SK-N-SH (cell line): ENCODE measurements at regions not wholly inside any gene's neighbourhood (a gene's known extent, or its start where the extent isn't known, plus 50 kb on each side); places are given as distances from the start of the nearest gene placed in this dataset.

Source experiments
- CTCF ChIA-PET: fragments of 300-600, 350-600 bp; formaldehyde crosslinking; extraction: SDS; loops from one replicate; lab custom pipeline; 2021; lab: Yijun Ruan, JAX
- POLR2A ChIA-PET: fragments of 350-600 bp; sonication (Branson Sonifier 250); formaldehyde crosslinking; extraction: SDS; loops from one replicate; lab custom pipeline; 2020; ENCODE audit warnings: antibody characterized with exemption, inconsistent platforms; lab: Yijun Ruan, JAX
- DNase-seq: peaks from one replicate; pipeline ENCODE4 v3.0.0; 2012
- H2AFZ ChIP-seq: fragments of 200-600 bp; sonication (generic); 2 replicates; pipeline ENCODE4 v1.8.1; 2016; ENCODE audit warnings: antibody characterized with exemption, mild to moderate bottlenecking, low read depth
- H3F3A ChIP-seq: fragments of 200-600 bp; sonication (generic); replicated peaks from 2 replicates; pipeline ENCODE3; 2016; ENCODE audit warnings: antibody characterized with exemption, mild to moderate bottlenecking; ENCODE audit not compliant: insufficient read depth
- H3K27ac ChIP-seq, 2 experiments: fragments of 200-500 bp in 1 of 2; fragments of 200-600 bp in 1 of 2; sonication (Bioruptor generic) in 1 of 2; sonication (generic), shearing (Covaris generic) in 1 of 2; 2 replicates each; pipeline versions ENCODE4 v1.5.1 to v1.6.1; 2014 to 2016; ENCODE audit warnings: low read depth in 2 of 2, inconsistent platforms in 1 of 2, low read length in 1 of 2, mild to moderate bottlenecking in 1 of 2, mixed read lengths in 1 of 2
- H3K27me3 ChIP-seq: fragments of 200-600 bp; sonication (generic), shearing (Covaris generic); 2 replicates; pipeline ENCODE4 v1.6.1; 2016; ENCODE audit warnings: mixed run types; ENCODE audit not compliant: insufficient read depth
- H3K36me3 ChIP-seq, 2 experiments: fragments of 200-500 bp in 1 of 2; fragments of 200-600 bp in 1 of 2; sonication (Bioruptor generic) in 1 of 2; sonication (generic) in 1 of 2; replicated peaks in 1 of 2; 2 replicates each; pipeline versions ENCODE3 to v1.5.1; 2014 to 2016; ENCODE audit warnings: low read length in 1 of 2, mild to moderate bottlenecking in 1 of 2; ENCODE audit not compliant: insufficient read depth in 2 of 2, control insufficient read depth in 1 of 2
- H3K4me1 ChIP-seq, 2 experiments: fragments of 200-500 bp in 1 of 2; fragments of 200-600 bp in 1 of 2; sonication (Bioruptor generic) in 1 of 2; sonication (generic), shearing (Covaris generic) in 1 of 2; 2 replicates each; pipeline versions ENCODE4 v1.5.1 to v1.6.1; 2014 to 2016; ENCODE audit warnings: low read depth in 1 of 2, low read length in 1 of 2, mixed run types in 1 of 2; ENCODE audit not compliant: insufficient read depth in 2 of 2, control insufficient read depth in 1 of 2
- H3K4me2 ChIP-seq: fragments of 200-600 bp; sonication (generic), shearing (Covaris generic); 2 replicates; pipeline ENCODE4 v1.6.1; 2017; ENCODE audit warnings: mixed run types
- H3K4me3 ChIP-seq, 2 experiments: fragments of 200-500 bp in 1 of 2; fragments of 200-600 bp in 1 of 2; sonication (Bioruptor generic) in 1 of 2; sonication (generic), shearing (Covaris generic) in 1 of 2; 2 replicates each; pipeline versions ENCODE4 v1.5.1 to v1.8.1; 2014 to 2016; ENCODE audit warnings: low read depth in 2 of 2, inconsistent platforms in 1 of 2, low read length in 1 of 2, mild to moderate bottlenecking in 1 of 2, mixed read lengths in 1 of 2, moderate library complexity in 1 of 2
- H3K79me2 ChIP-seq: fragments of 200-600 bp; sonication (generic); 2 replicates; pipeline ENCODE4 v1.8.1; 2017; ENCODE audit warnings: mild to moderate bottlenecking; ENCODE audit not compliant: insufficient read depth
- H3K9ac ChIP-seq: fragments of 200-600 bp; sonication (generic); 2 replicates; pipeline ENCODE4 v1.6.1; 2017; ENCODE audit warnings: mixed run types
- H3K9me2 ChIP-seq: fragments of 200-600 bp; sonication (generic); 2 replicates; pipeline ENCODE4 v1.6.1; 2017; ENCODE audit warnings: mixed run types
- H3K9me3 ChIP-seq: fragments of 200-600 bp; sonication (generic); 2 replicates; pipeline ENCODE4 v1.6.1; 2017; ENCODE audit warnings: mixed run types, mild to moderate bottlenecking, moderate library complexity
- H4K20me1 ChIP-seq: fragments of 200-600 bp; sonication (generic); 2 replicates; pipeline ENCODE4 v1.6.1; 2017; ENCODE audit warnings: mild to moderate bottlenecking, mixed run types; ENCODE audit not compliant: insufficient read depth
- CHD2 ChIP-seq: fragments of 150-350 bp; IDR thresholded peaks from 2 replicates; pipeline ENCODE4 v1.6.1; 2018; ENCODE audit warnings: low read length; ENCODE audit not compliant: partially characterized antibody
- CTCF ChIP-seq: fragments of 200-600 bp; sonication (generic); IDR thresholded peaks from 2 replicates; pipeline ENCODE4 v1.6.1; 2017; ENCODE audit warnings: antibody characterized with exemption, mild to moderate bottlenecking, moderate library complexity
- EZH2phosphoT487 ChIP-seq: fragments of 200-600 bp; sonication (generic); IDR thresholded peaks from 2 replicates; pipeline ENCODE4 v1.6.1; 2017; ENCODE audit warnings: low read depth, mixed run types, mild to moderate bottlenecking, antibody characterized with exemption, moderate library complexity, borderline replicate concordance
- FOSL2 ChIP-seq: IDR thresholded peaks from 2 replicates; pipeline ENCODE4 v1.4.0; 2012; ENCODE audit warnings: low read depth, mild to moderate bottlenecking, moderate library complexity, borderline replicate concordance
- FOXJ3 ChIP-seq: sonication (generic); formaldehyde crosslinking; IDR thresholded peaks from 2 replicates; pipeline ENCODE4 v1.5.1; 2020; ENCODE audit warnings: mild to moderate bottlenecking, missing genetic modification reagents
- FOXM1 ChIP-seq: IDR thresholded peaks from 2 replicates; pipeline ENCODE4 v1.4.0; 2012; ENCODE audit warnings: low read depth, mild to moderate bottlenecking
- GABPA ChIP-seq: IDR thresholded peaks from 2 replicates; pipeline ENCODE4 v1.4.0; 2012; ENCODE audit warnings: low read depth, mild to moderate bottlenecking
- GATA2 ChIP-seq: sonication (generic); formaldehyde crosslinking; IDR thresholded peaks from 2 replicates; pipeline ENCODE4 v1.5.0; 2020; ENCODE audit warnings: mild to moderate bottlenecking, missing genetic modification reagents
- IRF3 ChIP-seq: fragments of 150-350 bp; IDR thresholded peaks from 2 replicates; pipeline ENCODE4 v1.6.1; 2016; ENCODE audit warnings: mild to moderate bottlenecking, low read depth, low read length
- JUND ChIP-seq: IDR thresholded peaks from 2 replicates; pipeline ENCODE4 v1.4.0; 2012
- MEF2A ChIP-seq: IDR thresholded peaks from 2 replicates; pipeline ENCODE4 v1.4.0; 2012; ENCODE audit warnings: low read depth, borderline replicate concordance
- MXI1 ChIP-seq: IDR thresholded peaks from 2 replicates; pipeline ENCODE4 v1.6.1; 2012; ENCODE audit warnings: mild to moderate bottlenecking, low read depth, low read length, improper control_type of control experiment
- NFIC ChIP-seq: IDR thresholded peaks from 2 replicates; pipeline ENCODE4 v1.4.0; 2012; ENCODE audit warnings: borderline replicate concordance
- NRF1 ChIP-seq: IDR thresholded peaks from 2 replicates; pipeline ENCODE4 v1.6.1; 2012; ENCODE audit warnings: low read depth, mild to moderate bottlenecking, low read length
- POLR2AphosphoS5 ChIP-seq: IDR thresholded peaks from 2 replicates; pipeline ENCODE4 v1.6.1; 2012; ENCODE audit warnings: low read depth, low read length
- RAD21 ChIP-seq: IDR thresholded peaks from 2 replicates; pipeline ENCODE4 v1.6.1; 2012; ENCODE audit warnings: mild to moderate bottlenecking, low read length
- RCOR1 ChIP-seq: fragments of 150-350 bp; IDR thresholded peaks from 2 replicates; pipeline ENCODE4 v1.6.1; 2017; ENCODE audit warnings: antibody characterized with exemption, low read length
- REST ChIP-seq: IDR thresholded peaks from 2 replicates; pipeline ENCODE4 v1.6.1; 2012; ENCODE audit warnings: mild to moderate bottlenecking, low read depth, low read length, moderate library complexity
- SIN3A ChIP-seq: IDR thresholded peaks from 2 replicates; pipeline ENCODE4 v1.6.1; 2012; ENCODE audit warnings: low read depth, mild to moderate bottlenecking, low read length, moderate library complexity, borderline replicate concordance
- TAF1 ChIP-seq: IDR thresholded peaks from 2 replicates; pipeline ENCODE4 v1.6.1; 2012; ENCODE audit warnings: low read depth, mild to moderate bottlenecking, low read length, moderate library complexity, borderline replicate concordance
- TCF12 ChIP-seq: IDR thresholded peaks from 2 replicates; pipeline ENCODE4 v1.4.0; 2012
- YY1 ChIP-seq: IDR thresholded peaks from 2 replicates; pipeline ENCODE4 v1.4.0; 2012; ENCODE audit warnings: low read depth, mild to moderate bottlenecking
- ZBTB33 ChIP-seq: IDR thresholded peaks from 2 replicates; pipeline ENCODE4 v1.4.0; 2012; ENCODE audit warnings: low read depth, borderline replicate concordance
- WGBS: methylation state at CpG from one replicate; pipeline ENCODE4 v1.1.6; 2017; ENCODE audit warnings: low lambda C conversion rate; 5-methylcytosine and 5-hydroxymethylcytosine counted together
- TF ChIP-seq, protein P1 (sequence below): IDR thresholded peaks from 2 replicates; pipeline ENCODE4 v1.4.0; 2012; ENCODE audit warnings: low read depth
- TF ChIP-seq, protein P2 (sequence below): IDR thresholded peaks from 2 replicates; pipeline ENCODE4 v1.4.0; 2012; ENCODE audit warnings: low read depth, borderline replicate concordance

DNA sequence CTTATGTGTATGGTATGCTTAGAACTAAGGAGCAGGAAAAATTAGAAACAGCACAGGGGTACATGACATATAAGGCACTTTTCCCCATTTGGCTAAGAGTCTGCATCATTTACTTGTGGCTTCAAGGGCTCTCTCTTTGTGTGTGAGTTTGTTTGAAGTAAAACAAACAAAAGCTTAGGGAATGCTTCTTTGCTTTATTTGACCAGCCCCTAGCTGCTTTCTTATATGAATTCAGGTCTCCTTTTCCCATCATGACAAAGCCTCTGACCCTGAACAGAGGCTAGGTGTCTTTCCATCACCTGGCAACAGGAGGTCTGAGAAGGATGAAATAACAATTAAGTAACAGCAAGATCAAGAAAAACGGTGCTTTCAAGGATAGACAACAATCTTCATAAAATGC is 643.8 kb upstream of the ADGRL2 start (continued):
- TF ChIP-seq NFIC, result no peak

DNA sequence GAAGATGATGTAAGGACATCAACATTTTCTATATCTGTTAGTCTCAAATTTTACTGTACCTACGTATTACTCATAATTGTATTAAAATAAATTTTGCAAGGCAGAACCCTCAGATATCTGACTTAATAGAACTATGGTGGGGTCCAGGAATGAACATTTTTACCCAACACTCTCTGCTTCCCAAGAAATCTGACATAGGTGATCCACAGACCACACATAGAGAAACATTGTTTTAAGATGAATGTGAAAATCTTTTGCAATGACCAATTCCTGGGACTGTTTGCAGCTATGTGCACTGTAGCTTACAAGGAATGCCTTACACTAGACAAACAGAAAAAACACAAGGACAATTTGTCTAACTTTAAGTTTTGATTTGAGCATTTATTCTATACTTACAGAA is 645.6 kb upstream of the ADGRL2 start:
- Histone ChIP-seq H2AFZ (no peak overlapping the region), H3K9me3 (no peaks in the 10 kb centered on the region), H3K9me2 (no peaks in the 10 kb centered on the region), H4K20me1 (no peaks in the 10 kb centered on the region), H3K4me3 (no peak overlapping the region), H3K4me1 (peaks cover 0 to 2% of the 10 kb centered on the region in 2 experiments; a peak in 2 of 4 replicates), H3K36me3 (no peaks in the 10 kb centered on the region), H3F3A (peaks cover 10% of the 10 kb centered on the region), H3K27ac (peak overlapping the region in 1 of 2 experiments; percentile 54; a peak in 2 of 4 replicates), H3K27me3 (no peaks in the 10 kb centered on the region), H3K4me2 (no peak overlapping the region), H3K9ac (no peak overlapping the region), H3K79me2 (no peaks in the 10 kb centered on the region)
- no peak for DNase-seq
- ChIA-PET CTCF (interaction anchor here (0.9 kb wide), 1 partner anchor 110 kb away, joined by 4 read pairs; no protein-coding TSS in a partner anchor), POLR2A (no interaction called here)
- WGBS, result 38% methylated on average over 1 of the region's 1 CpG
- TF ChIP-seq EZH2phosphoT487 (no peak), RAD21 (no peak), FOXJ3 (CRISPR knock-in tag) (no peak), RCOR1 (no peak), GATA2 (CRISPR knock-in tag) (no peak), REST (no peak), TCF12 (peak; percentile 70), MXI1 (no peak), YY1 (no peak), TAF1 (no peak), FOXM1 (no peak), ZBTB33 (no peak), GABPA (no peak), NRF1 (no peak), CTCF (no peak), IRF3 (no peak), CHD2 (no peak), FOSL2 (peak; percentile 68), JUND (peak; percentile 71), SIN3A (no peak), POLR2AphosphoS5 (no peak), MEF2A (no peak)
- TF ChIP-seq, protein P1, sequence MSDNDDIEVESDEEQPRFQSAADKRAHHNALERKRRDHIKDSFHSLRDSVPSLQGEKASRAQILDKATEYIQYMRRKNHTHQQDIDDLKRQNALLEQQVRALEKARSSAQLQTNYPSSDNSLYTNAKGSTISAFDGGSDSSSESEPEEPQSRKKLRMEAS, result no peak
- TF ChIP-seq, protein P2, sequence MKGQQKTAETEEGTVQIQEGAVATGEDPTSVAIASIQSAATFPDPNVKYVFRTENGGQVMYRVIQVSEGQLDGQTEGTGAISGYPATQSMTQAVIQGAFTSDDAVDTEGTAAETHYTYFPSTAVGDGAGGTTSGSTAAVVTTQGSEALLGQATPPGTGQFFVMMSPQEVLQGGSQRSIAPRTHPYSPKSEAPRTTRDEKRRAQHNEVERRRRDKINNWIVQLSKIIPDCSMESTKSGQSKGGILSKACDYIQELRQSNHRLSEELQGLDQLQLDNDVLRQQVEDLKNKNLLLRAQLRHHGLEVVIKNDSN, result no peak
